GM12865 (cell line): ENCODE measurements at regions not wholly inside any gene's neighbourhood (a gene's known extent, or its start where the extent isn't known, plus 50 kb on each side); places are given as distances from the start of the nearest gene placed in this dataset.

ENCODE experiments used
- DNase-seq: peaks from one replicate; pipeline ENCODE4 v3.0.0; 2010; ENCODE audit warnings: low read depth
- H3K4me3 ChIP-seq: 2 replicates; pipeline ENCODE4 v1.5.1; 2011; ENCODE audit warnings: mild to moderate bottlenecking, low read depth, low read length, control low read depth
- TF ChIP-seq, protein P1 (sequence below): IDR thresholded peaks from 2 replicates; pipeline ENCODE4 v1.5.1; 2011; ENCODE audit warnings: low read length, control low read depth, low read depth, inconsistent platforms; ENCODE audit not compliant: insufficient read depth; ENCODE audit errors: missing control alignments

DNA sequence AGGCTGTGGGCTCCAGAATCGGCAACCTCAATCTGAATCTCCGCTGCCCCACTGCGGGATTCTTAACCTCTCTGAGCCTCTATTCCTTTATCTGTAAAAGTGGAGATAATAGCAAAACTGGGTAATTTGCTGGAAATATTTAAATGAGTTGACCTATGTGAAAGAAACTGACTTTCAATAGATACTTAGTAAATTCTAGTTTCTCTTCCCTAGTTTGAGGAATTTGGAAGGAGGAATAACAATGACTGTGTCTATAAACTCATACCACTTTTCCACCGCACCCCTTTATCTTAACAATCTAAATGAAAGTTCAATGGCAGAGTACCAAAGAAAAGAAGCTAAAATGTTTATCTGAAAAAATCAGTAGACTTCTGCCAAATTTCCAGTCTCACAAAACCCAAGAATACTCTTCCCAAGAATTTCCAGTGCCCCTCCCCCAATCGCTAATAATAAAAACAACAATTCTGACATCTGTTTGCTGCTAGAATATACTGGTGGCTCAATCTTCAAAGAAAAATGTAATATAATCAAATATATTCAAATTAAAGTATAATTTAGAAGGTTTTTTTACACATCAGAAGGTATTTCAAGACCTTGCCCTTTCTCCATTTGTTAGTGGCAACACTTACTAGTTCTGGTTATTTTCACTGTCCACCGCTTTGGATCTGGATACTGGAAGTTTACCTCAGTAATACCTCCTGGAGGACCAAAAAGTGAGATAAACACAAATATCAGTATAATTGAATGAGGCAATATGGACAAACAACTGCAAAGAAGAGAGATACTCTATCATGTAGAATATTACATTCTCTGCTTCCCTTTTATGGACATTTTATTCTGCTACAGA lies 171.2 kb downstream of the LTN1 start:
- TF ChIP-seq, protein P1, sequence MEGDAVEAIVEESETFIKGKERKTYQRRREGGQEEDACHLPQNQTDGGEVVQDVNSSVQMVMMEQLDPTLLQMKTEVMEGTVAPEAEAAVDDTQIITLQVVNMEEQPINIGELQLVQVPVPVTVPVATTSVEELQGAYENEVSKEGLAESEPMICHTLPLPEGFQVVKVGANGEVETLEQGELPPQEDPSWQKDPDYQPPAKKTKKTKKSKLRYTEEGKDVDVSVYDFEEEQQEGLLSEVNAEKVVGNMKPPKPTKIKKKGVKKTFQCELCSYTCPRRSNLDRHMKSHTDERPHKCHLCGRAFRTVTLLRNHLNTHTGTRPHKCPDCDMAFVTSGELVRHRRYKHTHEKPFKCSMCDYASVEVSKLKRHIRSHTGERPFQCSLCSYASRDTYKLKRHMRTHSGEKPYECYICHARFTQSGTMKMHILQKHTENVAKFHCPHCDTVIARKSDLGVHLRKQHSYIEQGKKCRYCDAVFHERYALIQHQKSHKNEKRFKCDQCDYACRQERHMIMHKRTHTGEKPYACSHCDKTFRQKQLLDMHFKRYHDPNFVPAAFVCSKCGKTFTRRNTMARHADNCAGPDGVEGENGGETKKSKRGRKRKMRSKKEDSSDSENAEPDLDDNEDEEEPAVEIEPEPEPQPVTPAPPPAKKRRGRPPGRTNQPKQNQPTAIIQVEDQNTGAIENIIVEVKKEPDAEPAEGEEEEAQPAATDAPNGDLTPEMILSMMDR = no peak

DNA sequence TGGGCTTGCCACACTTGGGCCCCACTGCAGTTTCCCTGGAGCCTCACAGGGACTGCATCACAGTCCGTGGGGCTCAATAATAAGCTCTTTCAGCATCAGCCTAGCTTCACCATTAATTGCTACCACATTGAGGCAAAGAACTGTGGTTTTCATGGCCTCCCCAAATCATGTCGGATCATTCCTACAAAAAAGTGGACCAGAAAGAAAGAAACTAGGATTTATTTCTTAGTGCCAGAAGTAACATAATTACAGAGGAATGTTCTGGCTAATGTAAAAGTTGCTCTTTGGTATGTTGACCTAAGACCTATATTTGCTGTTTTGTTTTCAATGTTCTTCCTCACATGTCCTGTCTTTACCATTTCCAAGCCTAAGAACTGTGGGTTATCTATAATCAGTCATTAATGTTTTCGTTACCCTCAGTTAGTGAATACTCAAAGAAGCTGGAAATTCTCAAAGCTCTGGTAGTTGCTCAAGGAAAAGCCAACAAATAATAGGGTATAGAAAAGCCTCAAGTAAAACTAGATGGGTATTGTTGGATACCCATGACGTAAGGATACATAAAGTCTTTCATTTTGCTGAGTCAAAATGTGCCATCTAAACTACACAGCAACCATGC lies 173.9 kb downstream of the LTN1 start:
- no peak overlapping the region for H3K4me3 ChIP-seq
- DNase-seq = no peak
- TF ChIP-seq, protein P1 = no peak

More for the DNA sequence above, 171.2 kb downstream of the LTN1 start:
- no peak for DNase-seq
- H3K4me3 ChIP-seq = no peak overlapping the region

DNA sequence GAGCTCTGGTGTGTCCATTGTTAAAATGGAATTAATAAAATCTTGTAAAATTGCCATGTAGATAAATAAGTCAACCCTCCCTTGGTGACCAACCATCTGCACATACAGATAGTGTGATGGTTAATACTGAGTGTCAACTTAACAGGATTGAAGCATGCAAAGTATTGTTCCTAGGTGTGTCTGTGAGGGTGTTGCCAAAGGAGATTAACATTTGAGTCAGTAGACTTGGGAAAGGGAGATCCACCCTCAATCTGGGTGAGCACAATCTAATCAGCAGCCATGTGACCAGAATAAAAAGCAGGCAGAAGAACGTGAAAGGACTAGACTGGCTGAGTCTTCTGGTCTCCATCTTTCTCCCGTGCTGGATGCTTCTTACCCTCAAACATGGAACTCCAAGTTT lies 174.8 kb downstream of the LTN1 start:
- H3K4me3 ChIP-seq = no peak overlapping the region
- TF ChIP-seq, protein P1 = no peak
- DNase-seq = no peak

DNA sequence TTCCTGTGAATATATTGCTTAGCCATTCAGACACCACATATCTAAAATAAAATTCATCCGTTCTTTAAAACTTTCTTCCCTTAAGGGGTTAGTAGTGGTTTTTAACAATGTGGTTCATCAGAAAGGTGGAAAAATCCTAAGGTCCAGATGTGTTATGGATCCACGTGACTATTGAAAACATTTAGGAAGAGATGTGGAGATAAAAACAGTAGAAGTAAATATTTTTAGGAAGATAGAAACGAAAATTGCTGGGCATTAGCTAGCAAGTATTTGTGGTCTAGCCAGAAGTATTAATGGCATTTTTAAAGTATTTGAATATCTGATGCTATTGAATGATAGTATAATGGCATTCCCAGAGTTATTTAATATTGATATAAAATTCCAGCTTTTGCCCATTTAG lies 180.8 kb downstream of the LTN1 start:
- H3K4me3 ChIP-seq = no peak overlapping the region
- DNase-seq = no peak
- TF ChIP-seq, protein P1 = no peak

DNA sequence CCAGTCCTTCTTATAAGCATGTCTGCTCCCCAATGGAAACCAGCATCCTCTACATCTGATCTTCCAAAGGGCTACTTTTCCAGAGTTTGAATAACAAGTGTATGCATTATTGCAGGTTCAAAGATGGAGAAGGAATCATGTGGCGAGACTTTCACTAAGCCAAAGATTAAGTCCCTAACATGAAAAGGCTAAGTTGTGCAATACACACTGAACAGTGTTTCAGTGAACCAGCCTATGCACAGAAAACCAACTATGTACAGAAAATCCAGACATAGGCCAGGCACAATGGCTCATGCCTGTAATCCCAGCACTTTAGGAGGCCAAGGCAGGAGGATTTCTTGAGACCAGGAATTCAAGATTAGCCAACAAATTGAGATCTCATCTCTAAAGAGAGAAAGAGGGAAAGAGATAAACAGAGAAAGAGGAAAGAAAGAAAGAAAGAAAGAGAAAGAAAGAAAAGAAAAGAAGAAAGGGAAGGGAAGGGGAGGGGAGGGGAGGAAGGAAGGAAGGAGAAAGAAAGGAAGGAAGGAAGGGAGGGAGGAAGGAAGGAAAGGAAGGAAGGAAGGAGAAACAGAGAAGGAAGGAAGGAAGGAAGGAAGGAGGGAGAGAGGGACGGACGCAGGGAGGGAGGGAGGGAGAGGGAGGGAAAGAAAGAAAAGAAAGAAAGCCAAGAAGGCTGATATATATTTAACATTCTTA lies 181.7 kb downstream of the LTN1 start:
- TF ChIP-seq, protein P1 = no peak
- H3K4me3 ChIP-seq = no peak overlapping the region
- no peak for DNase-seq

DNA sequence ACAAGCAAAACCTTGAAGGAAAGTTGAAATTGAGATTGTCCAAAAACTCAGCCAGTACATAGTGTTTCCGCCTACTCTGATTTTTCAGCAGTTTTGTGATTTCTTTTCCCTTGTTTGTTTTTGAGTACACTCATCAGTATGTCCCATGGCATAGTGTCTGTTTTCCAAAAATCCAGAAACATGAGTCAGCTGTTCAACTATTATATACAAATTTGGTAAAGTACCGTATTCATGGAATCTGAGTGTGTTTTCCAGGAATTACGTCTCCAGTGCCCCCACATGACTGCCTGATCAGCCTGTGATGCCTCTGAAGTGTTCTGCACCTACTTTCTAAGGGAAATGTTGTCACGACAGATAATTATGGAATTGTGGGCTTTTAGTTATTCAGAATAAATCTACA lies 186.8 kb downstream of the LTN1 start:
- no peak overlapping the region for H3K4me3 ChIP-seq
- DNase-seq = no peak
- TF ChIP-seq, protein P1 = no peak
